ENCODE measurements at regions not wholly inside any gene's neighbourhood (a gene's known extent, or its start where the extent isn't known, plus 50 kb on each side); places are given as distances from the start of the nearest gene placed in this dataset.

DNA sequence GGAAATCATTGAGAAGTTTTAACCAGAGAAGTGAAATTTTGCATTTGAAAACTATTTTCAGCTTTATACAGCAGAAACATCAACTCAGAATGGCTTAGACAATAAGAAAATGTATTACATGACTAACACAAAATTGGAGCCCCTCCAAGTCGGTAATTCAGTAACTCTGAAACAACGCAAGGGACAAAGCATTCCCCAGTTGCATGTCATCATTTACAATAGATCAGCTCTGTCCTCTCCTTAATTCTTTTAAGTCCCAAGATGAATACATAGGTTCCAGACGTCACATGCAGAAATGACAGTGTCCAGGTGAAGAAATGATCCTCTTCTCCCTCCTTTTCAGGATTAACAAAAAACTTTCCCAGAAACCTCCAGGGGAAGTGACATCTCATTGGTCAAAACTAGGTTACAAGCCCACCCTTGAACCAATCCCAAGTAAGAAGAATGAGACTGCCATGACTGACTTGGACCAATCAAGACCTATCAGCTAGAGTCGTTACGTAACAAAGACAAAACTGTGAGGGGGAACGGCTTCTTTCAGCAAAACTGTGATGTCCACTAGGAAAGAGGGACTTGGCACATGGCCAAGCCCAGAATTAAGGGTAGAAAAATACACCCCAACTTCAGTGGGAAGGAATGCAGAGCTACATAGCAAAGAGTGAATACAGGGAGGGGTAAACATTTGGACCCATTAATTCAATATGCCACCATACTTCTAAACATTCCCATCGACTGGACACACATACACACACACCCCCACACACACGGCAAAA is 114.3 kb upstream of the PRNP start:
- ATAC-seq = no peak
- DNase-seq = no peak
- TF ChIP-seq, protein P1, sequence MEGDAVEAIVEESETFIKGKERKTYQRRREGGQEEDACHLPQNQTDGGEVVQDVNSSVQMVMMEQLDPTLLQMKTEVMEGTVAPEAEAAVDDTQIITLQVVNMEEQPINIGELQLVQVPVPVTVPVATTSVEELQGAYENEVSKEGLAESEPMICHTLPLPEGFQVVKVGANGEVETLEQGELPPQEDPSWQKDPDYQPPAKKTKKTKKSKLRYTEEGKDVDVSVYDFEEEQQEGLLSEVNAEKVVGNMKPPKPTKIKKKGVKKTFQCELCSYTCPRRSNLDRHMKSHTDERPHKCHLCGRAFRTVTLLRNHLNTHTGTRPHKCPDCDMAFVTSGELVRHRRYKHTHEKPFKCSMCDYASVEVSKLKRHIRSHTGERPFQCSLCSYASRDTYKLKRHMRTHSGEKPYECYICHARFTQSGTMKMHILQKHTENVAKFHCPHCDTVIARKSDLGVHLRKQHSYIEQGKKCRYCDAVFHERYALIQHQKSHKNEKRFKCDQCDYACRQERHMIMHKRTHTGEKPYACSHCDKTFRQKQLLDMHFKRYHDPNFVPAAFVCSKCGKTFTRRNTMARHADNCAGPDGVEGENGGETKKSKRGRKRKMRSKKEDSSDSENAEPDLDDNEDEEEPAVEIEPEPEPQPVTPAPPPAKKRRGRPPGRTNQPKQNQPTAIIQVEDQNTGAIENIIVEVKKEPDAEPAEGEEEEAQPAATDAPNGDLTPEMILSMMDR (IDR thresholded peaks at IDR 0.05) = no peak
- TF ChIP-seq POLR2A (IDR thresholded peaks at IDR 0.05) = no peak
- intact Hi-C loops (cut with DNase I) = no loop called here
- no peak overlapping the region for H3K4me3 ChIP-seq
- H3K27me3 ChIP-seq = no peaks in the 10 kb centered on the region
- H3K36me3 ChIP-seq (replicated peaks in 1 of 2; ENCODE audit: insufficient read depth in 1 of 2, low read depth in 2 of 2) = no peaks in the 10 kb centered on the region
- WGBS, 2 donors = 52 to 59% methylated on average over 8 of the region's 8 CpGs
- H3K4me1 ChIP-seq = no peaks in the 10 kb centered on the region
- H3K27ac ChIP-seq = no peak overlapping the region
- no peaks in the 10 kb centered on the region for H3K9me3 ChIP-seq

DNA sequence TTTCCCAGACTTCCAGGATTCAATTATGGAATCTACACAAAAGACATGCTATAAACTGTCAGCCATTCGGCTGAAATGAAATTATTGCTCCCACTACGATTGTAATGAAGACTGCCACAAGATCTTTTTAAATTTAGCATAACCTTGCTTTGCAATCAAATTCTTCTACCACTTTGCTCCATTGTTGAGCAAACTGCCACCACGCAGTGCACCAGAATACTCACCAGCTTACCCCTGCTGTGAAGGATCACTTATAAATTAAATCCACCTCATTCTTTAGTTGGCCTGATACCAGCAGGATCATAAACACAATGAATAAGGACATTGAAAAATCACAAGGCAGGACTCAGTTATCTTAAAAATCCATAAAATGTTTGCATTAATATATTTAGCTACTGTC is 116.4 kb upstream of the PRNP start:
- ATAC-seq = no peak
- intact Hi-C loops (cut with DNase I) = no loop called here

DNA sequence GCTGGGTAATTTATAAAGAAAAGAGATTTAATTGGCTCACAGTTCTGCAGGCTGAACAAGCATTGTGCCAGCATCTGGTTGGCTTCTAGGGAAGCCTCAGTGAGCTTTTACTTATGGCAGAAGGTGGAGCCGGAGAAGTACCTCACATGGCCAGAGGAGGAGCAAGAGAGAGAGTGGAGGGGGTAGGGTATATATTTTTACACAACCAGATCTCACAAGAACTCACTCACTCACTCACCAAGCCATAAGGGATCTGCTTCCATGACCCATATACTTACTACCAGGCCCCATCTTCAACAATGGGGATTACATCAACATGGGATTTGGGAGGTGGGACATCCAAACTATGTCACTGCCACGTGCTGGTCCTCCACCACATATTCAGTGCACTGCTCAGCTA is 117.2 kb upstream of the PRNP start:
- Histone ChIP-seq H3K27me3 (no peaks in the 10 kb centered on the region), H3K27ac (no peak overlapping the region), H3K36me3 (replicated peaks in 1 of 2; ENCODE audit: insufficient read depth in 1 of 2, low read depth in 2 of 2) (no peaks in the 10 kb centered on the region), H3K4me1 (no peaks in the 10 kb centered on the region), H3K4me3 (no peak overlapping the region), H3K9me3 (no peaks in the 10 kb centered on the region)
- WGBS, 2 donors = 57 to 71% methylated on average over 2 of the region's 2 CpGs
- intact Hi-C loops (cut with DNase I) = no loop called here
- DNase-seq = no peak
- ATAC-seq = no peak
- TF ChIP-seq, protein P1 (IDR thresholded peaks at IDR 0.05) = no peak
- TF ChIP-seq POLR2A (IDR thresholded peaks at IDR 0.05) = no peak

More for the DNA sequence above, 116.4 kb upstream of the PRNP start:
- no peaks in the 10 kb centered on the region for H3K9me3 ChIP-seq
- H3K36me3 ChIP-seq (replicated peaks in 1 of 2; ENCODE audit: insufficient read depth in 1 of 2, low read depth in 2 of 2) = no peaks in the 10 kb centered on the region
- DNase-seq = no peak
- H3K27ac ChIP-seq = no peak overlapping the region
- no peak overlapping the region for H3K4me3 ChIP-seq
- H3K4me1 ChIP-seq = no peaks in the 10 kb centered on the region
- WGBS, 2 donors = 54 to 55% methylated on average over 3 of the region's 3 CpGs
- H3K27me3 ChIP-seq = no peaks in the 10 kb centered on the region
- TF ChIP-seq POLR2A (IDR thresholded peaks at IDR 0.05) = no peak
- TF ChIP-seq, protein P1 (IDR thresholded peaks at IDR 0.05) = no peak

DNA sequence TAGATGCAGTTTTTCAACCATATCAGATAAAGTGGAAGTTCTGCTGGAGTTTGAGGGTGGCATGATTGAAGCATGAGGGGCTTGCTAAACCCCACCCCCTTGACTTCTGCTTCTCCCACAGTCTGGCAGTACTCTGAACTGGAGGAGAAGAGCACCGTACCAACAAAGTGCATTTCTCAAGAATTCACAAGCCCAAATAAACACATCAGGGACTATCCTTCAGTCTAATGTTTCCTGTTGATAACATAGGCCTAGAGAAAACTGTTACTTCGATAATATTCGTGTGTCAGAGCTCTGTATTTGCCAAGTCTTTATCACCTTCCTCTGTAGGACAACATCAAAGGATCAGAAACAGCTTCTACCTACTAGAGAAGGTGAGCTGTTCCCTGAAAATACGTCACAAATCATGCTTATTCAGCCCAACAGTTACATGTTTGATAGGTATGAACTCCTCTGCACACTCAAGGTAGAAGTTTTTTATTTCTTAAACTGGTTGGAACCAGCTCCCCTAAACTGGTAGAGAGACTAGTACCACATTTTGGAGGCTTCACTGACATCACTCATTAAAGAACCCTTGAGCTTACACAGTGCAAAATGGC is 117.8 kb upstream of the PRNP start:
- H3K36me3 ChIP-seq (replicated peaks in 1 of 2; ENCODE audit: insufficient read depth in 1 of 2, low read depth in 2 of 2) = no peaks in the 10 kb centered on the region
- no peak for TF ChIP-seq POLR2A (IDR thresholded peaks at IDR 0.05)
- TF ChIP-seq, protein P1 (IDR thresholded peaks at IDR 0.05) = no peak
- H3K27ac ChIP-seq = no peak overlapping the region
- H3K4me3 ChIP-seq = no peak overlapping the region
- intact Hi-C loops (cut with DNase I) = no loop called here
- no peaks in the 10 kb centered on the region for H3K4me1 ChIP-seq
- 32 to 53% methylated on average over 4 of the region's 4 CpGs for WGBS, 2 donors
- no peaks in the 10 kb centered on the region for H3K27me3 ChIP-seq
- H3K9me3 ChIP-seq = no peaks in the 10 kb centered on the region
- no peak for DNase-seq
- no peak for ATAC-seq

DNA sequence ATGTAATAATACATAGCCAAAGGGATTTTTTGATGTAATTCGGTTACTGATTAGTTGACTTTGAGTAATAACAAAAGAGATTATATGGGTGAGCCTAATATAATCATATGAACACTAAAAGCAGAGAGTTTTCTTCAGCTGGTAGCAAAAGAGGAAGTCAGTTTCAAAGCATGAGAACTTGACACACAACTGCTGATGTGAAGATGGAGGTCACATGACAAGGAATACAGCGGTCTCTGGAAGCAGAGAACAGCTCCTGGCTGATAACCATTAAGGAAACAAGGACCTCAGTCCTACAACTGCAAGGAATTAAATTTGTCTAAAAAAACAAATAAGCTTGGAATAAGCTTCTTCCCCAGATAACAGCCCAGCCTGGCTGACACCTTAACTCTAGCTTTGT is 119.1 kb upstream of the PRNP start:
- no peak for TF ChIP-seq POLR2A (IDR thresholded peaks at IDR 0.05)
- TF ChIP-seq, protein P1 (IDR thresholded peaks at IDR 0.05) = no peak
- intact Hi-C loops (cut with DNase I) = no loop called here
- no peaks in the 10 kb centered on the region for H3K4me1 ChIP-seq
- 60 to 67% methylated on average over 2 of the region's 2 CpGs for WGBS, 2 donors
- no peaks in the 10 kb centered on the region for H3K9me3 ChIP-seq
- no peak overlapping the region for H3K27ac ChIP-seq
- ATAC-seq = no peak
- no peaks in the 10 kb centered on the region for H3K27me3 ChIP-seq
- no peaks in the 10 kb centered on the region for H3K36me3 ChIP-seq (replicated peaks in 1 of 2; ENCODE audit: insufficient read depth in 1 of 2, low read depth in 2 of 2)
- H3K4me3 ChIP-seq = no peak overlapping the region
- DNase-seq = no peak
